K562 (cell line): ENCODE measurements at regions not wholly inside any gene's neighbourhood (a gene's known extent, or its start where the extent isn't known, plus 50 kb on each side); places are given as distances from the start of the nearest gene placed in this dataset.

Source experiments
- CREM ChIP-seq: IDR thresholded peaks from 2 replicates; pipeline ENCODE4 v1.6.1; 2014; ENCODE audit warnings: antibody characterized with exemption, low read depth
- EHMT2 ChIP-seq: fragments of 450-650 bp; IDR thresholded peaks from 2 replicates; pipeline ENCODE4 v1.6.1; 2018; ENCODE audit warnings: antibody characterized with exemption
- SP1 ChIP-seq: sonication (generic); formaldehyde crosslinking; IDR thresholded peaks from 2 replicates; pipeline ENCODE4 v1.8.1; 2022; ENCODE audit warnings: mild to moderate bottlenecking, missing genetic modification reagents
- TGIF2 ChIP-seq: sonication (generic); formaldehyde crosslinking; IDR thresholded peaks from 2 replicates; pipeline ENCODE4 v1.8.1; 2022; ENCODE audit warnings: mild to moderate bottlenecking, missing genetic modification reagents, moderate library complexity
- TF ChIP-seq, protein P1 (sequence below), 3 experiments: IDR thresholded peaks in 2 of 3; conservative IDR thresholded peaks in 1 of 3; 2 replicates each; pipeline ENCODE4 v1.5.1; 2011 to 2012; ENCODE audit warnings: low read length in 3 of 3, mild to moderate bottlenecking in 3 of 3, control low read depth in 2 of 3, improper control_type of control experiment in 1 of 3, inconsistent platforms in 1 of 3, low read depth in 1 of 3, mixed read lengths in 1 of 3, moderate library complexity in 1 of 3; ENCODE audit not compliant: insufficient read depth in 2 of 3

DNA sequence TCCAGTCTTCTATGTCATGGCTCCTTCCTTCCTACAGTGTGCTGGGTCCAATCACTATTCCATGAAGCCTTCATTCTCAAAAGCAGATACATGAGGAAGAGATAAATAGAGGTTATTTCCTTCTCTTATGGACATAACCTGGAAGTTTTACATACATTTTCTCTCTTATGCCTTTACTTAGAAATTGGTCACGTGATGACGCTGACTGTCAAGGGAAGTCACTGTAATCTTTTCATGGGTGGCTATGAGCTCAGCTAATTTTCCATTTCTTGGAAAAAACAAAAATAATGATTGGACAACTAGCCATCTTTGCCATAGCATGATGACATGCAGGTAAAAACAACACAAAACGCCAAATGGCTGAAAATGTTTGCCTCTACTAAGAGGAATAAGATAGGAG lies 151.6 kb upstream of the PRSS16 start:
- TF ChIP-seq SP1 (CRISPR knock-in tag) (no peak), EHMT2 (no peak), CREM (no peak), TGIF2 (CRISPR knock-in tag) (no peak)
- TF ChIP-seq, protein P1, sequence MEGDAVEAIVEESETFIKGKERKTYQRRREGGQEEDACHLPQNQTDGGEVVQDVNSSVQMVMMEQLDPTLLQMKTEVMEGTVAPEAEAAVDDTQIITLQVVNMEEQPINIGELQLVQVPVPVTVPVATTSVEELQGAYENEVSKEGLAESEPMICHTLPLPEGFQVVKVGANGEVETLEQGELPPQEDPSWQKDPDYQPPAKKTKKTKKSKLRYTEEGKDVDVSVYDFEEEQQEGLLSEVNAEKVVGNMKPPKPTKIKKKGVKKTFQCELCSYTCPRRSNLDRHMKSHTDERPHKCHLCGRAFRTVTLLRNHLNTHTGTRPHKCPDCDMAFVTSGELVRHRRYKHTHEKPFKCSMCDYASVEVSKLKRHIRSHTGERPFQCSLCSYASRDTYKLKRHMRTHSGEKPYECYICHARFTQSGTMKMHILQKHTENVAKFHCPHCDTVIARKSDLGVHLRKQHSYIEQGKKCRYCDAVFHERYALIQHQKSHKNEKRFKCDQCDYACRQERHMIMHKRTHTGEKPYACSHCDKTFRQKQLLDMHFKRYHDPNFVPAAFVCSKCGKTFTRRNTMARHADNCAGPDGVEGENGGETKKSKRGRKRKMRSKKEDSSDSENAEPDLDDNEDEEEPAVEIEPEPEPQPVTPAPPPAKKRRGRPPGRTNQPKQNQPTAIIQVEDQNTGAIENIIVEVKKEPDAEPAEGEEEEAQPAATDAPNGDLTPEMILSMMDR (IDR thresholded peaks at IDR 0.05 in 2 of 3, conservative IDR thresholded peaks at IDR 0.05 in 1 of 3; ENCODE audit: insufficient read depth in 2 of 3, low read depth in 1 of 3, low read length in 3 of 3): no peak
